OCI-LY3 (cell line): ENCODE measurements at regions not wholly inside any gene's neighbourhood (a gene's known extent, or its start where the extent isn't known, plus 50 kb on each side); places are given as distances from the start of the nearest gene placed in this dataset.

Source experiments
- CTCF ChIP-seq: fragments of 200-600, 300-600 bp; sonication (generic); IDR thresholded peaks from 2 replicates; pipeline ENCODE4 v1.5.1; 2014; ENCODE audit warnings: antibody characterized with exemption, low read length, low read depth
- EZH2phosphoT487 ChIP-seq: fragments of 200-600 bp; shearing (Covaris generic); IDR thresholded peaks from 2 replicates; pipeline ENCODE4 v1.6.1; 2018; ENCODE audit warnings: antibody characterized with exemption, mixed run types, low read depth

GRCh38 chr2:240320204-240320993, 115.1 kb upstream of the GPC1 start:
- TF ChIP-seq CTCF (no peak), EZH2phosphoT487 (no peak)
